ENCODE measurements at regions not wholly inside any gene's neighbourhood (a gene's known extent, or its start where the extent isn't known, plus 50 kb on each side); places are given as distances from the start of the nearest gene placed in this dataset.

DNA sequence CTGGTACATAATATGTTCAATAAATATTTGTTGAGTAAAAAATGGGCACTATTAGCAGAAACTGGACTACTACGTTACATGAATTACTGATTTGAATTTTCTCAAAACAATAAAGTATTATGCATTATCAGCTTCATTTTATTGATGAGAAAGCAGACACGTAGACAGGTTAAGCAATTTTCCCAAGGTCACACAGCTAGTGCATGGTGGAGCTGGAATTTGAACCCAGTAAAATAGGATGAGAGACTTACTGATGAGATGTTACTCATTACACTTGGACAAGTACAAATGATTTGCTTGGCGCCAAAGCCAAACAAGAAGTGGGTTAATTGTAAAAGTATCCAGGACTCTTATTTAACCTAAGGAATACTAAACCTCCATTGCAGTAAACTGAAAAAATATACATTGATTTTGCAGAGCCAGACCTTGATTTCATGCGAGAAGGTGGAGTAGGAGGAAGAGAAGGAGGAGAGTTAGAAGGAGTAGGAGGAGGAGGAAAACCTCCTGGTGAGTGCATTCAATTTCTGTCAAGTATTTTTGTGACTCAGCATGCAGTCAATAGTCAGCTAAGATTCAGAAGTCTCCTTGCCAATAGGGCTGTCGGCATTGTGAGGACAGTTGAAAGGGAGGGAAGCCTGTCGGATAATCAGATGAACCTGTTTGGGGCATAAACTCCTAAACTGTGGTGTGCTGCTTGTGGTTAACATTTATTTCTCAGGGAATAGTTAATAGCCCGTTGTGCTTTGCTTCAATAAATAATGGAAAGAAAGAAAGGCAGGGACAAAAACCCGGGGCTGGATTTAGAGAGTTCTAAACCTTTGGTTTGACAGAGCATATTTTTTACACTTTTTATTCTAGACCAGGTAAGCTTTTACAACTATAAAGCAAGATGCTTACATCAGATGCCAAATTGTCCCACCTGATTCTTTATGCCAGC lies 77.0 kb upstream of the TACR1 start:
- H3K36me3 Mint-ChIP-seq (ENCODE audit: low read depth, unreplicated experiment), result no peaks in the 10 kb centered on the region
- no peak overlapping the region for H3K27ac Mint-ChIP-seq (ENCODE audit: unreplicated experiment)
- H3K27me3 Mint-ChIP-seq (ENCODE audit: unreplicated experiment), result no peaks in the 10 kb centered on the region
- TF ChIP-seq, protein P1, sequence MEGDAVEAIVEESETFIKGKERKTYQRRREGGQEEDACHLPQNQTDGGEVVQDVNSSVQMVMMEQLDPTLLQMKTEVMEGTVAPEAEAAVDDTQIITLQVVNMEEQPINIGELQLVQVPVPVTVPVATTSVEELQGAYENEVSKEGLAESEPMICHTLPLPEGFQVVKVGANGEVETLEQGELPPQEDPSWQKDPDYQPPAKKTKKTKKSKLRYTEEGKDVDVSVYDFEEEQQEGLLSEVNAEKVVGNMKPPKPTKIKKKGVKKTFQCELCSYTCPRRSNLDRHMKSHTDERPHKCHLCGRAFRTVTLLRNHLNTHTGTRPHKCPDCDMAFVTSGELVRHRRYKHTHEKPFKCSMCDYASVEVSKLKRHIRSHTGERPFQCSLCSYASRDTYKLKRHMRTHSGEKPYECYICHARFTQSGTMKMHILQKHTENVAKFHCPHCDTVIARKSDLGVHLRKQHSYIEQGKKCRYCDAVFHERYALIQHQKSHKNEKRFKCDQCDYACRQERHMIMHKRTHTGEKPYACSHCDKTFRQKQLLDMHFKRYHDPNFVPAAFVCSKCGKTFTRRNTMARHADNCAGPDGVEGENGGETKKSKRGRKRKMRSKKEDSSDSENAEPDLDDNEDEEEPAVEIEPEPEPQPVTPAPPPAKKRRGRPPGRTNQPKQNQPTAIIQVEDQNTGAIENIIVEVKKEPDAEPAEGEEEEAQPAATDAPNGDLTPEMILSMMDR (IDR thresholded peaks at IDR 0.05; ENCODE audit: unreplicated experiment), result no peak
- H3K9me3 Mint-ChIP-seq (ENCODE audit: unreplicated experiment), result no peaks in the 10 kb centered on the region
- DNase-seq (ENCODE audit: low spot score), result no peak
- no peak overlapping the region for H3K4me3 Mint-ChIP-seq (ENCODE audit: unreplicated experiment)
- H3K4me1 Mint-ChIP-seq (ENCODE audit: unreplicated experiment), result peaks cover 9% of the 10 kb centered on the region

DNA sequence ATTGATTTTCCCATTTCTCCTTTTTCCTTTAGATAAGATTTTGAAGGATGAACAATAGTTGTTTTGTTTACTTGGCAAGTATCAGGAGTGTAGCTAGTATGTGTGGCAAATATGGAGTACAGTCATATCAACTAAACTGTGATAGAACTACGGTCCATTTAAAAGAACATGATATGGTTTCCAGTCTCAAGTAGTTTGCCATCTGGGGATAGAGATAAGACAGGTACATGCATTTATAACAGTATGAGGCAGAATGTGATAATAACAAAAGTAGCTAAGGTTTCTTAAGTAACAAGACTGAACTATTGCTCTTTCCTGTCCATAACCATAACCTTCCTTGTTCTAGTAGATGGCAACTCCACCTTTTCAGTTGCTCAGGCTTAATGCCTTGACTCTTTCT lies 75.6 kb upstream of the TACR1 start:
- TF ChIP-seq, protein P1 (IDR thresholded peaks at IDR 0.05; ENCODE audit: unreplicated experiment), result no peak
- no peak for DNase-seq (ENCODE audit: low spot score)
- Mint-ChIP-seq H3K36me3 (ENCODE audit: low read depth, unreplicated experiment) (no peaks in the 10 kb centered on the region), H3K4me1 (ENCODE audit: unreplicated experiment) (peaks cover 9% of the 10 kb centered on the region), H3K4me3 (ENCODE audit: unreplicated experiment) (no peak overlapping the region), H3K27me3 (ENCODE audit: unreplicated experiment) (no peaks in the 10 kb centered on the region), H3K9me3 (ENCODE audit: unreplicated experiment) (no peaks in the 10 kb centered on the region), H3K27ac (ENCODE audit: unreplicated experiment) (no peak overlapping the region)

DNA sequence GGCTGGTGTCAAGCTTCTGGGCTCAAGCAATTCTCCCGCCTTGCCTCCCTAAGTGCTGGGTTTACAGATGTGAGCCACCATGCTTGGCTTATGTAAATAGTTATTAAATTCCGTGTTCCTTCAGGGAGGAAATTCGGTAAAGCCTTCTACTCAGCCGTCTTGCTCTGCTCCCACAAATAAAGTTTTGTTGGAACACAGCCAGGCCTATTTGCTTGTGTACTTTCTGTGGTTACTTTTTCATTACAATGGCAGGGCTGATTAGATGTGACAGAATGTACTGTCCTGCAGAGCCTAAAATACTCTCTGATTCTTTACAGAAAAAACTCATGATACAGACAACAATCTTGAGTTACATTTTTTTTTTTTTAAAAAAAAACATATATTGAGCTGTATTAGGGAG lies 68.8 kb upstream of the TACR1 start:
- H3K4me3 Mint-ChIP-seq (ENCODE audit: unreplicated experiment), result no peak overlapping the region
- TF ChIP-seq, protein P1 (IDR thresholded peaks at IDR 0.05; ENCODE audit: unreplicated experiment), result no peak
- no peak for DNase-seq (ENCODE audit: low spot score)

DNA sequence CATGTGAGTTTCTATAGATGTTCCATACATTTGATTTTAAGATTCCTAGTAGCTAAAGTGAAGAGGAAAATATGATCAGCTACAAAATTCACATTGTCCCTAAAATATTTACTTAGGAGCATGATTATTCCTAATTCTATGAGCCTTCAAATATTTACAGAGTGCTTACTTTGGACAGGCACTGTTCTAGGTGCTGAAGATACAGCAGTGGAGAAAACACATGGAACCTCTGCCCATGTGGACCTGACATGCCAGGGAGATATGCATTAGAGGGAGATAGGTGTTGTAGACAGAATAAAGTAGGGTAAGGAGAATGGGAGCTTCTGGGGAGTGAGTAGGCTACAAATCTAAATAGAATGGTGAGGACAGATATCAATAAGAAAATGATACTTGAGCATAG lies 62.6 kb upstream of the TACR1 start:
- DNase-seq (ENCODE audit: low spot score), result no peak
- no peak overlapping the region for H3K4me3 Mint-ChIP-seq (ENCODE audit: unreplicated experiment)
- H3K4me1 Mint-ChIP-seq (ENCODE audit: unreplicated experiment), result no peaks in the 10 kb centered on the region
- H3K27ac Mint-ChIP-seq (ENCODE audit: unreplicated experiment), result no peak overlapping the region
- H3K27me3 Mint-ChIP-seq (ENCODE audit: unreplicated experiment), result no peaks in the 10 kb centered on the region
- H3K9me3 Mint-ChIP-seq (ENCODE audit: unreplicated experiment), result peaks cover 4% of the 10 kb centered on the region
- H3K36me3 Mint-ChIP-seq (ENCODE audit: low read depth, unreplicated experiment), result no peaks in the 10 kb centered on the region
- TF ChIP-seq, protein P1 (IDR thresholded peaks at IDR 0.05; ENCODE audit: unreplicated experiment), result no peak

More for the DNA sequence above, 68.8 kb upstream of the TACR1 start:
- Mint-ChIP-seq H3K27me3 (ENCODE audit: unreplicated experiment) (no peaks in the 10 kb centered on the region), H3K9me3 (ENCODE audit: unreplicated experiment) (no peaks in the 10 kb centered on the region), H3K27ac (ENCODE audit: unreplicated experiment) (no peak overlapping the region), H3K36me3 (ENCODE audit: low read depth, unreplicated experiment) (no peaks in the 10 kb centered on the region), H3K4me1 (ENCODE audit: unreplicated experiment) (no peaks in the 10 kb centered on the region)

DNA sequence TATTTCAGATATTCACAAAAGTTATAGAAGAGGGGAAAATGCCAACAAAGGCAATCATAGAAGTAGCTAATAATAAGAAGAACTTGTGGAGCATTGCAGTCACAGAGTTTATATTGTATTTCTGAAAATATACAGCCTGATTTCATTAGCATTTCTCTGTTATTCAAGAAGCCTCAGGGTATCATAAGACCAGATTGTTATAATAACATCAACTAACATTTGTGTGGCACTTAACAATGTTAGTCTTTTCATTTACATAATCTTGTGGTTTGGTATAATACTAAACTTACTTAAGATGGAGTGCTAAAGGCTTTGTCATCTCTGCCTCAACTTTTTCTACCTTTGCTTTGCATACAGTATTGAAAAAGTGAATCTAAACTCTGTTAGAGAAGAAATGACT lies 61.6 kb upstream of the TACR1 start:
- Mint-ChIP-seq H3K9me3 (ENCODE audit: unreplicated experiment) (peaks cover 4% of the 10 kb centered on the region), H3K36me3 (ENCODE audit: low read depth, unreplicated experiment) (no peaks in the 10 kb centered on the region), H3K4me3 (ENCODE audit: unreplicated experiment) (no peak overlapping the region), H3K27ac (ENCODE audit: unreplicated experiment) (no peak overlapping the region), H3K27me3 (ENCODE audit: unreplicated experiment) (no peaks in the 10 kb centered on the region), H3K4me1 (ENCODE audit: unreplicated experiment) (no peaks in the 10 kb centered on the region)
- no peak for DNase-seq (ENCODE audit: low spot score)
- TF ChIP-seq, protein P1 (IDR thresholded peaks at IDR 0.05; ENCODE audit: unreplicated experiment), result no peak
